NCI-H146 (cell line): ENCODE measurements at regions not wholly inside any gene's neighbourhood (a gene's known extent, or its start where the extent isn't known, plus 50 kb on each side); places are given as distances from the start of the nearest gene placed in this dataset.
A peak's percentile ranks its signal among the peaks of the same experiment; 100 is the strongest.
"Not testable (repeated sequence)": the region's sequence is repeated elsewhere in the genome, so short reads cannot be mapped to it uniquely, and the experiment has no call there.

Experiments used
- DNase-seq: peaks from one replicate; lab custom pipeline; 2025; lab: John Stamatoyannopoulos, UW

GRCh38 chr17:49898366-49899190, 50.7 kb upstream of the TAC4 start:
- DNase-seq, result no peak

- DNase-seq, result no peak
These were observed 51.3 kb upstream of the TAC4 start for GRCh38 chr17:49899191-49899485.

- no peak for DNase-seq
These were observed 51.7 kb upstream of the TAC4 start for GRCh38 chr17:49899588-49899987.

GRCh38 chr17:49900801-49901200, 52.9 kb upstream of the TAC4 start:
- DNase-seq, result not testable (repeated sequence)

GRCh38 chr17:49901460-49902331, 53.8 kb upstream of the TAC4 start:
- no peak for DNase-seq

- no peak for DNase-seq
These were observed 55.7 kb upstream of the TAC4 start for GRCh38 chr17:49903523-49903922.

- DNase-seq, result no peak
These were observed 57.0 kb upstream of the TAC4 start for GRCh38 chr17:49904893-49905292.

- no peak for DNase-seq
These were observed 58.8 kb upstream of the TAC4 start for GRCh38 chr17:49906531-49907136.

- DNase-seq, result no peak
These were observed 59.4 kb upstream of the TAC4 start for GRCh38 chr17:49907279-49907678.

- no peak for DNase-seq
These were observed 59.9 kb upstream of the DLX4 start for GRCh38 chr17:49908782-49909714.

GRCh38 chr17:49910094-49910857, 58.7 kb upstream of the DLX4 start:
- DNase-seq, result no peak

- no peak for DNase-seq
These were observed 58.2 kb upstream of the DLX4 start for GRCh38 chr17:49910858-49911204.

GRCh38 chr17:49911719-49912118, 57.3 kb upstream of the DLX4 start:
- DNase-seq, result no peak

GRCh38 chr17:49913226-49914095, 55.5 kb upstream of the DLX4 start:
- DNase-seq, result no peak

GRCh38 chr17:49914096-49914490, 54.9 kb upstream of the DLX4 start:
- DNase-seq, result peak; percentile 64

GRCh38 chr17:49914664-49915063, 54.3 kb upstream of the DLX4 start:
- no peak for DNase-seq

GRCh38 chr17:49915260-49915659, 53.7 kb upstream of the DLX4 start:
- DNase-seq, result no peak

GRCh38 chr17:49915670-49916069, 53.3 kb upstream of the DLX4 start:
- DNase-seq, result no peak

- DNase-seq, result no peak
These were observed 52.0 kb upstream of the DLX4 start for GRCh38 chr17:49916854-49917515.

GRCh38 chr17:49918591-49918990, 50.4 kb upstream of the DLX4 start:
- no peak for DNase-seq
